8988T (cell line): ENCODE measurements at regions not wholly inside any gene's neighbourhood (a gene's known extent, or its start where the extent isn't known, plus 50 kb on each side); places are given as distances from the start of the nearest gene placed in this dataset.

Source experiments
- DNase-seq: peaks from one replicate; pipeline ENCODE4 v3.0.0; 2011

DNA sequence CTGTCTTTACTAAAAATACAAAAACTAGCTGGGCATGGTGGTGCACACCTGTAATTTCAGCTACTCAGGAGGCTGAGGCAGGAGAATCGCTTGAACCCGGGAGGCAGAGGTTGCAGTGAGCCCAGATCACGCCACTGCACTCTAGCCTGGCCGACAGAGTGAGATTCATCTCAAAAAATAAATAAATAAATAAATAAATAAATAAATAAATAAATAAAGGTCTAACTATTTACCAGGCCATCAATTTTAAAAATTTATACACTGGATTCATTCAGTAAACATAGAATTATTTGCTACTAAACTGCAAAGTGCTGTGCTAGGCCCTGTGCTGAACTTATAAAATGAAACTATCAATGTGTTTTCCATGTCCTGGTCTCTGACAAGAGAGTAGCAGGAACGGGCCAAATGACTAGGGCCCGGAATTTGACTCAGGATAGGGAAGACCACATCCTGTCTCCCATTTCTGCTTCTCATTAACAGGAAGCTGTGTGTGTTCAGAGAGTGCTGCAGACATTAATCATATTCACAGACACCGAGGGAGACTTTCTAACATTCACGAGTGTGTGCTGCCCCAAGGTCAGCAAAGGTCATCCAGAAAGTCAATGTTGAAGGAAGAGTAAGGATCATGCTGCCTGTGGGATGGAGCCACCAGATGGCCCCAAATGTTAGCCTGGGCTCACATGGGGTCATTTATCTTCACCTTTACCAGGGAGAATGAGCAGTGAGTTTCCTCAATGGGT lies 95.8 kb downstream of the SPP2 start:
- DNase-seq: peak; percentile 42

DNA sequence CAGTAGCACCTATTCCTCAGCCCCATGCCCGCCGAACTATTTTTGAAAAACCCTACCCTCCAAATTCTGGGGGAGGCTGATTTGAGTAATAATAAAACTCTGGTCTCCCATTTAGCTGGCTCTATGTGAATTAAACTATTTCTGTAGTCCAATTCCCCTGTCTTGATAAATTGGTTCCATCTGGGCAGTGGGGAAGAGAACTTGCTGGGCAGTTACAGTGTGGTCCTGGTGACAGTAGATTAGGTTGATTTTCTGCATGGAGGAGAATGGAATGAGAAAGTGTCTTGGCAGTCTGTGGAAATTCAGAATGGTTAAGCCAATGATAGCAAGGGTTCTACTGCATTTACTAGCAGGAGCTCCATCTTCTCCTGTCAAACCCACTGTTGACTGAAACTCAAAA lies 95.0 kb downstream of the SPP2 start:
- DNase-seq: no peak

DNA sequence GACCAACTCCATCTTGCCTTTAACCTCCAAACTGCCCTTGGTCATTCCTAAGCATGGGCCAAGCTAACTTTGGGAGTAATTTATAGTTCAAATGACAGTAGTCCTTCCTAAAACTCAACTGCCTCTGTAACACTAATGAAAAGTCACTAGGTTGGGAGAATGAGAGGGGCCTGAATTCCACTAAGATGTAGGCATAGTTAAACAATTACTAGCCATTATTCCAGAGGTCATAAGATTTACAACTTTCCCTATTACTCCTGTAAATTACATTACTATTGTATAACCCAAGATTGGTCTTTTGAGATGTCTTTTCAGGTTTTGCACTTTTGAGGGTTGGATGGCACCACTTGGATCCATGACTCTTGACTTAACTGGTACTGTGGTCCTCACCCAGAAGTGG lies 94.6 kb downstream of the SPP2 start:
- DNase-seq: no peak

DNA sequence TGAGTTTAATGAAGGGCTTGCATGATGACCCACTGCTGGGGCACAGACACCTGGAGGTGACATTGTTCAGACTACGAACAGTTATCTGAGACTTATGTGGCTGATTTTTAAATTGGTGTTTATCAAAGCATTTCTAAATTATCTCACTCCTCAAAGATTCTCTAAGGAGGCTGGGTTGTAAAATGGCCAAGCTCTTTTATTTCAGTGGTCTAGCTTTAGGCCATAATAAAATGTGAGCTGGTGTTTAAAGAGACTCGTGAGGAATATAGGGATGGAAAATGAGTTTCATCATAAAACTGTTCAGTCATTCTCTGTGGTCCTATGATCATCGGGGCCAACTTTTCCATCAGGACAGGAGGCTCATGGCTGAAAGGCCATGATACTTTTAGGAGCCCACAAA lies 93.4 kb downstream of the SPP2 start:
- DNase-seq: no peak

DNA sequence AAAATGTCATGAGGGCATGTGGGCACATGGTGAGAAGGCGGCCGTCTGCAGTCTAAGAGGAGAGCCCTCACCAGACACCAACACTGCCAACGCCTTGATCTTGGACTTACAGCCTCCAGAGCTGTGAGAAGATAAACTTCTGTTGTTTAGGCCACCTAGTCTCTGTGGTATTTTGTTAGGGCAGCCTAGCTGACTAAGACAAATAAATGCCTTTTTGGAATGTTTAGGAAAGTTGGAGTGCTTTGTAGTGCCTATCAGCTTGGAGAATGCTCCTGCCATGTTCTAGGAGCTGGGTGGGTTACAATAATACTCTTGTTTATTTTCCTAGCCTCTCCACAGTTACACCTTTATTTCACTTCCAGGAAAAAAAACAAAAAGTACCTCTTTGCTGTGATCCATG lies 92.0 kb downstream of the SPP2 start:
- no peak for DNase-seq

DNA sequence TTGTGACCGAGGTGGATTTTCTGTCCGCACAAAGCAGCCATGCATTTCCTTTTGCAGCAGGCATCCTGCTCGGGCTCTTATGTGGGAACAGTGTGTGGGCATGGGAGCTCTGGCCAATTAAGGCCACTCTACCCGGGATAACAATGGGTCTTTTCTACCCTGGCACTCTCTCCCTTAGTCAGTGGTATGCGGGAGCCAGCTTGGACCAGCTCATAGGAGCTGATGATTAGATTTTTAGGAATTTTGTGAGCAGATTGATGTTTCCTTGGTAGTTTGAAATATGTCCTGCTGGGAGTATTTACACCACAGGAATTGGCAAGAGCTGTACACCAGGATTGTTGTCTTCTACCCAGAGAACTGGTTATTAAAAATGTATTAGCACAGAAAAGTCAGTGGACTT lies 89.3 kb downstream of the SPP2 start:
- DNase-seq: no peak

DNA sequence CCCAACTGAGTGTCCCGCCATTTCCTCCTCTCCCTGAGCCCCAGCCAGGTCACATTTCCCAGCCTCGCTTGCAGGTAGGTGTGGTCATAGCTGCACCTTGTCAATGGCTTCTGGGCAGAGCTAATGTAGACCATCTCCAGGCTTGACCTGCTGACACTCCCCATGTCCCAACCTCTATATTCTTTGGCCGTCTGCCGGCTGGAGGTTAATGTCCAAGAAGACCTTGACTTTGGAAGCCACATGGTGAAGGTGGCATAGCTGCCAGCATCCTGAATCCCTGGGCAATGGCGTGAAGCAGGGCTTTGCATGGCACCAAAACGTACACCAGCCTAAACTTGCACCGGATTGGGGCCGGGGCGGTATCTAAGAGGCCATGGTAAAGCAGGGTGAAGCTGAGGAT lies 88.3 kb downstream of the SPP2 start:
- DNase-seq: no peak

DNA sequence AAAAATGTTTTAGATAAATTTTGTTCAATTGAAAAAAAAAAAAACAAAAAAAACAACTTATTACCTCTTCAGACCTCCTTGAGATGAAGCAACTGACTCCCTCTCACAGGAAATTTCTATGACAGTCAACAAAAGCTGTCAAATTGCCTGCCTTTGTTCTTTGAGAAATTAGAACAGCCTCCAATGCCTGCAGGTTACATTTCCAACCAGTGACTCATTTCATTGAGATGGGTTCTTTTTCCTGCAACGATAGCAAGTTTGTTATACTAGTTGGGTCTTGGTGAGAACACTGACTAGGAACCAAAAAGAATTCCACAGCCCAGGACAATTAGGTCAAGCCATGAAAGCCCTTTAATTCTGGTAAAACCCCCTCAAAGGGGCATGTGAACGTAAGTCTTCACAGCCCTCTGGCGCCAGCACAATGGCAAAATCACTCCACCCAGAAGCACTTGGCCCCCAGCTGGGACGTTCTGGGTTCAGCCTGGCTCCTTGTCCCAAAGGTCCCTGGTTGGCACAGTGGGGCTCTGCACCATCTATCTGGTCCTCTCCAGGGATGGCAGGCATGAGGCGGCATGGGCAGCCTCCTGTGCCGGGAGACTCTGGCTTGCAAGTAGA lies 87.0 kb downstream of the SPP2 start:
- no peak for DNase-seq

DNA sequence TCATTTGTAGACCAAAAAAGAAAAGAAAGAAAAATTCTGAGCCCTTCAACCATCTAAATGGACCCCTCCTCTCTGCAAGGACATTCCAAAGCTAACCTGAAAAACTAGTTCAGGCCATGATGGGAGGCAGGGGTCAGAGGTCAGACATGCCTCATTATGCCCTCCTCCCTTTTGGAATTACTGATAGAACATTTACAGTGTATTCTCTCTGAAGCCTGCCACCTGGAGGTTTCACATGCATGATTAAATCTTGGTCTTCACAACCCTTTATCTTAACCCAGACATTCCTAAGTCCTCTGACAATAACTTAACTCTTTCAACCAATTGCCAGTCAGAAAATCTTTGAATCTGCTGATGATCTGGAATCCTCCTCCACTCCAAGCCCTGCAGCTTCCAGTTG lies 86.0 kb downstream of the SPP2 start:
- DNase-seq: no peak

DNA sequence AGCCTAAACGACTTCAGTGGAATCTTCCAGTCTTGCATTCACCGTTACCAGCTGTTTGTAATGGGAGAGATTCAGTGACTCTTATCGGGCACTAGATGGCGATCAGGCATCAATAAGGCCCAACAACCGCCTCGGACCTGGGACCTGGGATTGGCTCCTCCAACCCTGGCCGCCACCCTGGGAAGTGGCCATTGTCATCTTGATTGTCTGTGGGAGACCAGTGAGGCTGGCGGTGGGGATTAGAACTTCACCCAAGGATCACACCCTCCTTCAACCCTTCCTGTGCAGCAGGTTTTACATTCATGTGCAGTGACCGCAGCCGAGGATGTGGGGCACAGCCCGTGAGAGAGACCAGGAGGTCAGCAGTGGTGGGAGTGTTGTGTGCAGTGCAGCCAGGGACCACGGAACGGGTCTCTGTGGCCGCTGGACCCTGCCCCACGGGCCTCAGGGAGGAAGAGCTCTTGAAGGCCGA lies 85.3 kb downstream of the SPP2 start:
- peak; percentile 57 for DNase-seq

DNA sequence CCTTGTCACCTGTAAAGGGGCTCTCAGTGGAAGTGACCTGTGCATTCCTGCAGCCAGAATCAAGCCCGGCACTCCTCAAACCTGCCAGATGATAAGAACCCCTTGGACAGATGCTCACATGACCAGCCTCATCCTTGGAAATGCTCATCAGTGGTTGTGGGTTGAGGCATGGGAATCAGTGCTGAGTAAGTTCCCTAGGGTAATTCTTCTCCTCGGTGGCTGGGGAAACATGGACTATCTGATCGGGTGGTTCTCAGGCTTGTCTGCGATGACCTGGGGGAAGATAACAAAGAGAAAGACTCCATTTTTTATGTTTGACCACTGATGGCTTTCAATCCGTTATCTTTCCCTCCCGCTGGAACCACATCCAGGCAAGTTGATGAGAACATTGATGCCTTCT lies 84.0 kb downstream of the SPP2 start:
- no peak for DNase-seq

DNA sequence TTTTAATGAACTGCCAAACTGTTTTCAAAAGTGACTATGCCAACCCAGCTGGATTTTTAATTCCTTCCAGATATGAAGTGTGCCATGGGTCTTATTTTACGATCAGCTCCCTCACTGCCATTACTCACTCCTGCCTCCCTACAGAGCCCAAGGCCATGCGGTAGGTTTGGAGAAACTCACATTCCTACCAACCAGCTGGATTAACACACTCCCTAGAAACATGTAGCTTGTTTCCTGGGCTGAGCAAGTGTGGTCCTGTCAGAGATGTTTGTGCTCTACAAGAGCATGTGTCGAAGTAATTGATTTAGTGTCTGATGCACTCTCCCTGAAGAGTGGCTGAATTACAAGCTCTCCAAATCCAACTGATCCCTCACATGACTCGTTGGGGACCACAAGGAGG lies 82.5 kb downstream of the SPP2 start:
- DNase-seq: no peak

DNA sequence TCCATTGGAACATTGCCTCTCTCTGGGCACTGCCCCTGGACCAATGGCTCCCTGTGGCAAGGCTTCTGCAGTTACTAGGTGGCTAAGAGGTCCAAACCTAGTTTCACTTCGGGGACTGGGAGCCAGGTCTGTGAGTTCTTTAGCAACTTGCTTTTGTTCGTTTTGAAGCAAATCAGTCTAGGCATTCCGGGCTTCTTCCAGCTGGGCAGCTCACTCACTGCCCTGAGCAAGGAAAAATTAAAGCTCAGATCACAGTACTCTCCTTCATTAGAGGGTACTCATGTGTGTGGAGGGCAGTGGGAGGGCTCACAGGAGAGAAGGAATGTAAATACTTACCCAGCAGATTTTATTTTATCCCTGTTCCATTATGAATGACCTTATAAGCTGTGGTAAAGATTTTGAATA lies 80.3 kb downstream of the SPP2 start:
- DNase-seq: no peak

DNA sequence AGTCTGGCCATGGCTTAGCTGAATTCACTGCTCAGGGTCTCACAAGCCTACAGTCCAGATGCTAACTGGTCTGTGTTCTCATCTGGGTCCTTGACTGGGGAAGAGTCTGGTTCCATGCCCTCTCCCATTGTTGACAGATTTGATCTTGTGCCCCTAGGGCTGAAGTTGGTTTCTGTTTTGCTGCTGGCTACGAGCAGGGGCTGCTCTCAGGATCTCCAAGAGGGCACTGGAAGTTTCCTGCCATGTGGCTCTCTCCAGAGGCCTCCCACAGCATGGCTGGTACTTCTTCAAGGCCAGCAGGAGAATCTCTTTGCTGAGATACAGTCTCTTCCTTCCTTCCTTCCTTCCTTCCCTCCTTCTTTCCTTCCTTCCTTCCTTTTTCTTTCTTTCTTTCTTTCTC lies 78.1 kb downstream of the SPP2 start:
- DNase-seq: no peak
